ENCODE measurements at regions not wholly inside any gene's neighbourhood (a gene's known extent, or its start where the extent isn't known, plus 50 kb on each side); places are given as distances from the start of the nearest gene placed in this dataset.

GRCh38 chr5:71986101-71986500, 121.2 kb upstream of the MAP1B start:
- TF ChIP-seq CTCF (conservative IDR thresholded peaks at IDR 0.05; ENCODE audit: low read depth, low read length) (no peak), EZH2 (IDR thresholded peaks at IDR 0.05; ENCODE audit: borderline replicate concordance, low read depth, low read length, poor library complexity, severe bottlenecking) (no peak)
